Liver (tissue), 8 donors: ENCODE measurements at regions not wholly inside any gene's neighbourhood (a gene's known extent, or its start where the extent isn't known, plus 50 kb on each side); places are given as distances from the start of the nearest gene placed in this dataset.

Source experiments
- DNase-seq: peaks from one replicate; pipeline ENCODE4 v3.0.0-alpha.2; 2017; ENCODE audit warnings: low spot score
- H3K27ac ChIP-seq, 2 donors: one replicate each; pipeline ENCODE4 v1.7.0; 2013; ENCODE audit warnings: inconsistent platforms in 2 of 2, low read length in 2 of 2, control low read depth in 1 of 2, low read depth in 1 of 2, mild to moderate bottlenecking in 1 of 2
- H3K27me3 ChIP-seq, 4 donors: one replicate each; pipeline versions ENCODE4 v1.6.1 to v1.7.0; 2013; ENCODE audit warnings: low read length in 3 of 4, inconsistent platforms in 1 of 4, mild to moderate bottlenecking in 1 of 4, moderate library complexity in 1 of 4; ENCODE audit not compliant: control insufficient read depth in 4 of 4, insufficient read depth in 4 of 4
- H3K36me3 ChIP-seq, 4 donors: one replicate each; pipeline versions ENCODE4 v1.6.1 to v1.7.0; 2013; ENCODE audit warnings: low read length in 3 of 4, mild to moderate bottlenecking in 3 of 4, low read depth in 1 of 4, moderate library complexity in 1 of 4; ENCODE audit not compliant: control insufficient read depth in 4 of 4, insufficient read depth in 3 of 4
- H3K4me1 ChIP-seq, 4 donors: one replicate each; pipeline versions ENCODE4 v1.6.1 to v1.7.0; 2013; ENCODE audit warnings: low read length in 3 of 4, mild to moderate bottlenecking in 3 of 4, moderate library complexity in 1 of 4; ENCODE audit not compliant: control insufficient read depth in 4 of 4, insufficient read depth in 4 of 4
- H3K4me3 ChIP-seq, 3 donors: one replicate each; pipeline versions ENCODE4 v1.6.1 to v1.7.0; 2013; ENCODE audit warnings: low read length in 3 of 3, control low read depth in 1 of 3, low read depth in 1 of 3, mild to moderate bottlenecking in 1 of 3
- H3K9ac ChIP-seq, 2 donors: one replicate each; pipeline ENCODE4 v1.7.0; 2013; ENCODE audit warnings: low read length in 2 of 2, mild to moderate bottlenecking in 2 of 2, moderate library complexity in 2 of 2, control low read depth in 1 of 2, low read depth in 1 of 2
- H3K9me3 ChIP-seq, 4 donors: one replicate each; pipeline versions ENCODE4 v1.6.1 to v1.7.0; 2013; ENCODE audit warnings: low read length in 3 of 4; ENCODE audit not compliant: control insufficient read depth in 4 of 4
- ATF3 ChIP-seq: IDR thresholded peaks from 2 replicates; pipeline ENCODE4 v1.6.1; 2016; ENCODE audit warnings: antibody characterized with exemption
- CTCF ChIP-seq: fragments of 150-350 bp; IDR thresholded peaks from 2 replicates; pipeline ENCODE4 v1.5.1; 2017; ENCODE audit warnings: improper control_type of control experiment, low read depth, low read length; ENCODE audit not compliant: missing input control
- EGR1 ChIP-seq, 2 donors: IDR thresholded peaks; 2 replicates each; pipeline ENCODE4 v1.6.1; 2016 to 2018; ENCODE audit warnings: antibody characterized with exemption in 2 of 2, low read depth in 2 of 2
- FOXA1 ChIP-seq: IDR thresholded peaks from 2 replicates; pipeline ENCODE4 v1.6.1; 2016; ENCODE audit warnings: antibody characterized with exemption
- FOXA2 ChIP-seq: IDR thresholded peaks from 2 replicates; pipeline ENCODE4 v1.6.1; 2016; ENCODE audit warnings: antibody characterized with exemption
- GABPA ChIP-seq, 2 donors: IDR thresholded peaks in 1 of 2; conservative IDR thresholded peaks in 1 of 2; 2 replicates each; pipeline ENCODE4 v1.6.1; 2016; ENCODE audit warnings: antibody characterized with exemption in 2 of 2, mild to moderate bottlenecking in 1 of 2, moderate library complexity in 1 of 2
- HNF4A ChIP-seq, 2 donors: conservative IDR thresholded peaks; 2 replicates each; pipeline ENCODE4 v1.6.1; 2016; ENCODE audit warnings: antibody characterized with exemption in 2 of 2, mild to moderate bottlenecking in 2 of 2
- HNF4G ChIP-seq: IDR thresholded peaks from 2 replicates; pipeline ENCODE4 v1.6.1; 2016; ENCODE audit warnings: antibody characterized with exemption
- JUND ChIP-seq, 2 donors: IDR thresholded peaks; 2 replicates each; pipeline ENCODE4 v1.6.1; 2016; ENCODE audit warnings: antibody characterized with exemption in 2 of 2
- MAX ChIP-seq: IDR thresholded peaks from 2 replicates; pipeline ENCODE4 v1.6.1; 2016; ENCODE audit warnings: antibody characterized with exemption
- NR2F2 ChIP-seq: IDR thresholded peaks from 2 replicates; pipeline ENCODE4 v1.6.1; 2016; ENCODE audit warnings: antibody characterized with exemption
- RAD21 ChIP-seq, 2 donors: IDR thresholded peaks; 2 replicates each; pipeline ENCODE4 v1.6.1; 2016; ENCODE audit warnings: antibody characterized with exemption in 2 of 2, mild to moderate bottlenecking in 2 of 2
- REST ChIP-seq: IDR thresholded peaks from 2 replicates; pipeline ENCODE4 v1.6.1; 2016; ENCODE audit warnings: antibody characterized with exemption, mild to moderate bottlenecking
- RXRA ChIP-seq, 2 donors: IDR thresholded peaks; 2 replicates each; pipeline ENCODE4 v1.6.1; 2017 to 2018; ENCODE audit warnings: antibody characterized with exemption in 2 of 2, mild to moderate bottlenecking in 1 of 2
- TAF1 ChIP-seq: conservative IDR thresholded peaks from 2 replicates; pipeline ENCODE4 v1.6.1; 2016; ENCODE audit warnings: antibody characterized with exemption, mild to moderate bottlenecking
- YY1 ChIP-seq: IDR thresholded peaks from 2 replicates; pipeline ENCODE4 v1.6.1; 2016; ENCODE audit warnings: antibody characterized with exemption, mild to moderate bottlenecking
- ZBTB33 ChIP-seq: IDR thresholded peaks from 2 replicates; pipeline ENCODE4 v1.6.1; 2016; ENCODE audit warnings: antibody characterized with exemption
- WGBS: extraction: QIAGEN DNeasy Blood & Tissue Kit; methylation state at CpG from one replicate; pipeline ENCODE4 v1.1.7; 2013; 5-methylcytosine and 5-hydroxymethylcytosine counted together
- donor health status: healthy.
- donor health status: healthy.
- donor health status: healthy.
- donor health status: healthy.
- donor health status: healthy.

GRCh38 chr11:11046781-11047180 lies 188.9 kb upstream of the ZBED5 start:
- no peak for DNase-seq
- 93% methylated on average over 4 of the region's 4 CpGs for WGBS
- no peaks in the 10 kb centered on the region for H3K36me3 ChIP-seq

GRCh38 chr11:11045156-11045930 lies 187.5 kb upstream of the ZBED5 start:
- no peak for DNase-seq
- no peak overlapping the region for H3K9ac ChIP-seq
- H3K27ac ChIP-seq, result no peak overlapping the region
- H3K27me3 ChIP-seq, result no peaks in the 10 kb centered on the region
- H3K36me3 ChIP-seq, result no peaks in the 10 kb centered on the region
- no peak for TF ChIP-seq CTCF
- TF ChIP-seq ATF3, result no peak
- no peak for TF ChIP-seq GABPA (IDR thresholded peaks at IDR 0.05 in 1 of 2, conservative IDR thresholded peaks at IDR 0.05 in 1 of 2)
- no peak for TF ChIP-seq ZBTB33
- TF ChIP-seq FOXA2, result no peak
- no peak for TF ChIP-seq REST
- TF ChIP-seq FOXA1, result no peak
- TF ChIP-seq MAX, result no peak
- no peak for TF ChIP-seq NR2F2
- no peak for TF ChIP-seq RXRA (IDR thresholded peaks at IDR 0.05)
- TF ChIP-seq RAD21 (IDR thresholded peaks at IDR 0.05), result no peak
- TF ChIP-seq TAF1, result no peak
- TF ChIP-seq EGR1 (IDR thresholded peaks at IDR 0.05; ENCODE audit: low read depth in 2 of 2), result no peak
- no peak for TF ChIP-seq HNF4A (conservative IDR thresholded peaks at IDR 0.05)
- TF ChIP-seq JUND (IDR thresholded peaks at IDR 0.05), result no peak
- no peak for TF ChIP-seq YY1
- WGBS, result 87% methylated on average over 6 of the region's 6 CpGs
- no peaks in the 10 kb centered on the region for H3K4me1 ChIP-seq
- no peak overlapping the region for H3K4me3 ChIP-seq
- H3K9me3 ChIP-seq, result no peaks in the 10 kb centered on the region

More at GRCh38 chr11:11046781-11047180, 188.9 kb upstream of the ZBED5 start:
- TF ChIP-seq YY1, result no peak
- no peak for TF ChIP-seq ZBTB33
- TF ChIP-seq RXRA (IDR thresholded peaks at IDR 0.05), result no peak
- no peak for TF ChIP-seq HNF4A (conservative IDR thresholded peaks at IDR 0.05)
- TF ChIP-seq HNF4G, result no peak
- TF ChIP-seq EGR1 (IDR thresholded peaks at IDR 0.05; ENCODE audit: low read depth in 2 of 2), result no peak
- TF ChIP-seq RAD21 (IDR thresholded peaks at IDR 0.05), result no peak
- H3K4me1 ChIP-seq, result no peaks in the 10 kb centered on the region
- H3K9me3 ChIP-seq, result no peaks in the 10 kb centered on the region
- no peak overlapping the region for H3K4me3 ChIP-seq
- H3K9ac ChIP-seq, result no peak overlapping the region
- H3K27ac ChIP-seq, result no peak overlapping the region
- no peaks in the 10 kb centered on the region for H3K27me3 ChIP-seq
